ENCODE measurements at regions not wholly inside any gene's neighbourhood (a gene's known extent, or its start where the extent isn't known, plus 50 kb on each side); places are given as distances from the start of the nearest gene placed in this dataset.

DNA sequence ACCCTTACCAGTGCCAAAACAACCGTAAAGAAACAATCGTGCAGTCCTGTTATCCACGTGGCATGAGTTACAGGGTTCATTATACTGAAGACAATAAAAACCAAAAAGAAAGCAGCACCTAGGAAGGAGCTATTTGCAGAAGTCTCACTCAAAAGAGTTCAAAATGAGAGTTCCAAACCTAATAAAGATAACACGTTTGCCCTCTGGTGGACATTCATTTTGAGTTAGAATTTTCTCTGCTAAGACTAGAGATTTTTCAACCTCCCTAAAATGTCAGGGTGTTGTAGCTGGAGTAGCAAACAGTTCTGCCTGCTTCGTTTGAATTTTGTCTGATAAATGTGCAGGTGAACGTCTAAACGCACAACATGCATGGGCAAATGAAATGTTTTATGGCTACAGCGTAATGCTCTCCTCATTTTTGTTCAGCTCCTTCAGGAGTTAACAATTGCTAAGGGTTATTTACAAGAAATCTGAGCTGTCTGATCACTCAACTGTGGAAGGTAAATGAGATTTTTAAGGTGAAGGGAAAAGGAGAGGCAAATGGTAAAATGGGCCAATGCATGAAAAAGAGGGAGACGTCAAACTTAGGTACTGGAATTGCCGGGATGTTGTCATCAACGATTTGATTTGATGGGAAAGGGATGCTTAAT lies 1067.9 kb upstream of the EEF2KMT start:
- no peak for DNase-seq

DNA sequence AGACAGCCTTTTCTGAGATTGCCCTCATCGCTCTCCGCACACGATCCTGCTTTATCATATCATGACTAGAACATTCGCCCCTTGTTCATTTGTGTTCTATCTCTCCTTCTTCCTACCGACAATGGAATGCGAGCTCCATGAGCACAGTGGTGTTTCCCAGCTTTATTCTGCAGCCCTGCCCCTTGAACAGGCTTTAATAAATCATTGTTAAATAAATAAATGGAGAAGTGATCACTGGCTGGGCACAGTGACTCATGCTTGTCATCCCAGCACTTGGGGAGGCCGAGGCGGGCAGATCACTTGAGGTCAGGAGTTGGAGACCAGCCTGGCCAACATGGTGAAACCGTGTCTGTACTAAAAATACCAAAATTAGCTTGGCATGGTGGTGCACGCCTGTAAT lies 1063.3 kb upstream of the EEF2KMT start:
- DNase-seq: no peak

DNA sequence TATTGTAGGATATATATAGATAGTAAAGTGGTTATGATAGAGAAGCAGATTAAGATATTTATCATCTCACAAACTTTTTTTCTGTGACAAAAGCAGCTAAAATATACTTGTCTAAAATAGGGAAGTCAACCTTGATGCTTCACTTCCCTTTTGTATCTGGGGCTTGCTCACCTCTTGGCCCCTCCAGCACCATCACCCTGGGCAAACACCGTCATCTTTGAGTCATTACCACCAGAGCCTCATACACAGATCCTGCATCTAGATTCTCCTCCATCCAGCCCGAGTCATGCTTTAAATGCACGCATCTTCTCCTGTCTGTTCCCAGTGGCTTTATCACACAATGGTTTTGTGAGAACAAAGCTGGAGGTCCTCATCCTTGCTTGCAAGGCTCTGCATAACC lies 1062.7 kb upstream of the EEF2KMT start:
- no peak for DNase-seq

DNA sequence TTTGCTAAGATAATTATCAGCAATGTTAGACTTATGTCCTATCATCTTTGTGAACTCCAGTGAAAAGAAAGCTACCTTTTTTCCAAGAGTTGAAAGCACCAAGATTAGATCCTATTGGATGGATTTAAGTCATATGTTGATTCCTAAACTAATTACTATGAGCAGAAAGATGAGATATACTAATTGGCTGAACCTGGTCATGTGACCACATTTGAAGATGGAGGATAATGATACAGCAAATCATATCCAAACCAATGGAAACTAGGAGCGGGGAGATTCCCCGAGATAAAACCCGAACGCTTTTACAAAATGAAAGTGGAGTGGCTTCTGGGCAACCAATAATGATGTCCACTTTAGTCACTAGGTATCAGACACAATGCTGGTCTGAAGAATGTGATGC lies 1060.2 kb upstream of the EEF2KMT start:
- no peak for DNase-seq

DNA sequence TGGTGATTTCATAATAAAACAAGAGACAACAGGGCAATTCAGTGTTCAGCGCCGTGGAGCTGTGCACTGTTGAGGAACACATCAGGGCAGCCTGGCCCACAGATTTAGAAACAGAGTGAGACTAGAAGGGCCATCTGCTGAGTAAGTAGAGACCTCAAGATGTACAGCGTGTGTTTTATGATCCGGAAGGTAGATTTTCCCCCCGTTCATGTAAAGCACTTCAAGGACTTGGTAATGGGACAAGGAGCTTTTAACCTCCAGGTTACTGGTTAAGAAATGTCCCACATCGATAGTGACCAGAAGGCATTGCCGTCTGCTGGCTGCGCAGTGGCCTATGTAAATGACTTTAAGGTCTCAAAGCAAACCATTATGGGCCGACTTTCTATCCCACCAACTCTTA lies 1057.7 kb upstream of the EEF2KMT start:
- no peak for DNase-seq

DNA sequence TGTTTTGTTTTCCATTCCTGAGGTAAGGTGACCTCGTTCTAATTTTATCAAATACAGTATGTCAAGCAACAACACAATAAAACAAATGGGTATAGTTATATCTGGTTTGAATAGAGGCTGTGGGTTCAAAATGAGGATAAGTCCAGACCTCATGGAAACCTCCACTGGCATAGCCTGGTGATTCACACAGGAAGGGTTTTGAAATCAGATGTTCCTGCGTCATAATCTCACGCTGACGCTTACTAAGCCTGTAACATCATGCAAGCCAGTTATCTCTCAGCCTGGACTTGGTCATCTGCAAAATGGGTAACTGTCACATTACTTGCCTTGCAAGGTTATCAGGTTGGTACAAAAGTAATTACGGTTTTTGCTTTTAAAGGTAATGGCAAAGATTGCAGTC lies 1056.3 kb upstream of the EEF2KMT start:
- no peak for DNase-seq

DNA sequence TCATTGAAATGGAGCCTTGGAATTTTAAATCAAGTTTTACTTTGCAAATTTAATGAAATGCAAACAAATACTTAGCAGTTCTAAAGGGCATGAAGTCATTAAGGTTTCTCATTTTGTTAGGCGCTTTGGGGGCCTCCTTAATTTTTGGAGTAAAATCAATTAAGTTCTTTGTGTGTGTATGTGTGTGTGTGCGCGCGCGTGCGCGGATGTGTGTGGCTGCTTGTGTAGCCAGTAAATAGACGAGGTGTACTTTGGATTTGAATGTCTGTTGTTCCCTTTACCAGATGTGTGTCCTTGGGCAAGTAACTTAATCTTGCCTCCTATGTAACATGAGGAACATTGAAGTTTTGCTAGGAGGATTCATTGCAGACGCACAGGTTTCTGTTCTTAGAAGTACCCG lies 1051.4 kb upstream of the EEF2KMT start:
- no peak for DNase-seq

DNA sequence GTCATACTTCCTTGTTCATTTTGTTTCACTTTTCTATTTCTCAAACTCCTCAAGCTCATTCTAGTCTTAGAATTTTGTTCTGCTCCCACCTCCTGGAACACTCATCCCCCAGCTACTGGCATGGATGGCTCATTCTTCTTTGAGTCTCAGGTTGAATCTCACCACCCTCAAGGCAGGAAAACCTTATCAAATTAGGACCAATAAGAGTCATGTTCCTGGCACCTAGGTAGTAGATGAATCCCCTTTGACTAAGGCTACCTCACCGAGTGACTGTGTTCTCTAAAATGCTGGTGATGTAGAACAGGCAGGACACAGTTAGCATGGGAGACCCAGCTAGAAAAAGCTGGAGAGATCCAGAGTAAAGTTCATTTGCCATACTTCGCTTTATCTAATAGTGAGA lies 1050.8 kb upstream of the EEF2KMT start:
- DNase-seq: no peak

DNA sequence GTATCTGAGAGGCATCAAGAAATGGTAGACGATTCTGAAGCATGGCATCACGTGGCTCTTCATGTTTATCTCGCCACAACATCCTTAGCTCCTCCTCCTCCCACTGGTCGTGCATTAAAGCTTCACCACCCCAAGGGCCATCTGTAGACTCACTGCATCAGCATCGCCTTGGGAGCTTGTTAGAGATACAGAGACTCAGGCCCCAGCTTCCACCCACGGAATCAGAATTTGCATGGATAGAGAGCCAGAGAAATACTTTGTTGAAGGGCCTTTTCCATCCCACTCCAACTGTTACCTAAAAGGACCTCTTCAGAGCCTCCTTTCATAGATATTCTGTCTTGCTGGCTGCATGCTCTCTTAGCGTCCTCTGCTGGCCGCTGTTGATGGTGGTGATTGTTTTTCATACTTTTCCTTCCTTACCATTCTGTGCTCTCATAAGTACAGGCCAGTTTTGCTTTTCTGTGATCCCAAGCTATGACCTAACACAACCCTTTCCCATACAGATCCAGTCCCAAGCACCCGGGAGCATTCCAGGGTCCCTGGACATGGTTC lies 1049.4 kb upstream of the EEF2KMT start:
- DNase-seq: no peak

DNA sequence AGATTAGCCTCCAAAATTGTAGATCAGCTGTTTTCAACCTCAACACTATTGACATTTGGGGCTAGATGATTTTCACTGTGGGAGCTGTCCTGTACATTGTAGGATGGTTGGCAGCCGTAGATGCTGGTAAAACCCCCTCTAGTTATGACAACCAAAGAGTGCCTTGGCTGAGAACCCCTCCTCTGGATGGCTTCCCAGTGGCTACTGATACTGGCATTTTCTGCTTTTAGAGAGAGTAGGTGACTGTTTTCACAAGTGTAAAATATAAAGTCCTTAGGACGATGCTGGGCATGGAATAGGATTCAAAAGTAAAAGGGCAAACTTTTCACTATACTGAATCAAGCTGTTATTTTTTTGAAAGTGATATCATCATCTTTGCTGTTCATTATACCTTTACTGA lies 1048.8 kb upstream of the EEF2KMT start:
- no peak for DNase-seq

DNA sequence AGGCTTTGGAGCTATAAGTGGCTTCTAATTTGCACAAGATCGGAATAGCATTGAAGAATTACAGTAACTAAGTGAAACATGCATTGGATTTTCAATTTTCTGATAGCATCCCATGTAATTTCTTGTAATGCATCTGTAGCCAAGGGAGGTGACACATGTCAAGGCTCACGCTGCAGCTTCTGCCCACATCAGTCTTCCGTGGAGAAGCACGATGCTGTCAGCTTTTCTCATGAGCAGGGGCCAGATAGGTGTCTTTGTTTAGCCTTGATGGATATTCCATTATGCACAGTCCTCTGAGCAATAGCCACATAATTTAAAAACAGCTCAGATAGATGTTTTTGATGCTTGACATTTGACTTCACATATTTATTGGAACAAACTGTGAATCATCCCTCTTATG lies 1046.9 kb upstream of the EEF2KMT start:
- DNase-seq: no peak

DNA sequence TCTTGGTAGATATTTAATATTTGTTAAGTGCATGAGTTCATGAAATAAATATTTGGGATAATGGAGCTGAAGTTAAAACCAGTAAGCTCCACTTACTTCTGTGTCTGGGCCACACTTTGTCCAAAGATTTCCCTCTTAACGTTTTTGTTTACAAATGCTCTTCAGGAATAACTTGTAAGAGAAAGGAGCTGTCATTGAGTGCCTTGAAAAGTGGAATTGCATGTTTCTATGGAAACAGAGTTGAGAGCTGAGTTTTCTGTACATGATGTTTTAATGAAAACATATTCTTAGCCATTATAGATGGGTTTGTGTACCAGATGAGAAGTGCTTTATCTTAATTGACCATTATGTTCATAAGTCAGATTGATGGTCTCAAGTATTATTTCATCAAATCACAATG lies 1045.4 kb upstream of the EEF2KMT start:
- no peak for DNase-seq

DNA sequence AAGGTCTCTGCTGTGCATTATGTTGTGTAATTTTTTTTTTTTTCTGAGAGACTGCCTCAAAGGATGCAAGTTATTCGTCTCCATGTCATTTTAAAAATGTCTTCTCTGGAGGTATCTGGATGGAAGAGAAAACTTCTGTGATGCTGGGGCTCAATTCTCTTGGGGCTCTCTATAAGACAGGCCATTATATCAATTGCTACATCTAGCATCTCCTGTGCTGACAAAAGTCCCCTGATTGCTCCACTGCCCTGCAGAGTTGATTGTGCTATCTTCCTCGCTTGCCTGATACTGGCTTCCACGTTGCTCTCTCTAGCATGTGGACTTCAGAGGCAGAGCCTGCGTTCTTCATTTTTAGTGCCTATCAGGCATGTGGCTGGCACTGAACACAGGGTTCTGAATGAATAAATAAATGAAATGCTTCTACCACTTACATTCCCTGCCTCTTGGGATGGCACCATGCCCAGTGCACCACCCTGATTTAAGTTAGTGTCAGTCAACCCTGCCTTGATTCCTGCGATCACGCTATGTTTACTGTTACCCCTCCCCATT lies 1035.5 kb upstream of the EEF2KMT start:
- DNase-seq: no peak

DNA sequence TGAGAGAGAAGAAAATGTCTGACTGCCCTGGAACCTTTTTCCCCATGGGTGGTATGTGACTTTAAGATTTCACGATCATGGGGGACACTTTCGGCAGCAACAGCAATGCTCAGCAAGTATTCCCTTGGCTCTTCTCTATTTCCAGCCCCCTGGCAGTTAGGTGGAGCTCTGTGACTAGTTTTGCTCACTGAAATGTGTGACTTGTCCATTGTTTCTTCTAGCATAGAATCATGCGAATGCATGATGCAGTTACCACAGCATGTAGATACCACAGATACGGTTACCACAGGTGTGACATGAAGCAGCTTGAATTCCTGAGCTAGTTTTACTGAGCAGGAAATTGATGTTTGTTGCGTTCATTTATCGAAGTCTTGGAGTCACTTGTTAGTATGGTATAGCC lies 1034.5 kb upstream of the EEF2KMT start:
- no peak for DNase-seq

DNA sequence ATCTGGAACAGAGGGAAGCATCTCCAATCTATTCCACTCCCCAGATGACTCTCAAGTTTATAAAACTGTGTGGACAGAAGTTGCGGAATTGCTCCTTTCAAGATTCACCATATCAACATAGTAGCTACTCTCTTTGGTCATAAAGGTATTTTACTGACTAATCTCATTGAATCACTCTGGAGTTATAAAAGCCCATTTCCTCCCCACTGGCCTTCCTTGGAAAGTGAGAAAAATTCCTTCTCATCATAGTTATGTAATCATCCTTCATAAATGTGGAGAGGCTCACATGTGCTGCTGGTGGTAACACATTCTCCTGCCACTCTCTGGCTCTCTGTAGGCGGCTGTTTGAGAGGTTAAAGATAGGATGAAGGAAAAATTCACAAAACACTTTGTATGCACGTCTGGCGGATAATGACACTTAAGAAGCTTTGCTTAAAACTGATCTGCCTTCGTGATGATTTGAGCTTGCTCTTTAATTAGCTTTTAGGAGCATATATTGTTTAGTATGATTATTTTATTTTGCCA lies 1034.0 kb upstream of the EEF2KMT start:
- DNase-seq: no peak

DNA sequence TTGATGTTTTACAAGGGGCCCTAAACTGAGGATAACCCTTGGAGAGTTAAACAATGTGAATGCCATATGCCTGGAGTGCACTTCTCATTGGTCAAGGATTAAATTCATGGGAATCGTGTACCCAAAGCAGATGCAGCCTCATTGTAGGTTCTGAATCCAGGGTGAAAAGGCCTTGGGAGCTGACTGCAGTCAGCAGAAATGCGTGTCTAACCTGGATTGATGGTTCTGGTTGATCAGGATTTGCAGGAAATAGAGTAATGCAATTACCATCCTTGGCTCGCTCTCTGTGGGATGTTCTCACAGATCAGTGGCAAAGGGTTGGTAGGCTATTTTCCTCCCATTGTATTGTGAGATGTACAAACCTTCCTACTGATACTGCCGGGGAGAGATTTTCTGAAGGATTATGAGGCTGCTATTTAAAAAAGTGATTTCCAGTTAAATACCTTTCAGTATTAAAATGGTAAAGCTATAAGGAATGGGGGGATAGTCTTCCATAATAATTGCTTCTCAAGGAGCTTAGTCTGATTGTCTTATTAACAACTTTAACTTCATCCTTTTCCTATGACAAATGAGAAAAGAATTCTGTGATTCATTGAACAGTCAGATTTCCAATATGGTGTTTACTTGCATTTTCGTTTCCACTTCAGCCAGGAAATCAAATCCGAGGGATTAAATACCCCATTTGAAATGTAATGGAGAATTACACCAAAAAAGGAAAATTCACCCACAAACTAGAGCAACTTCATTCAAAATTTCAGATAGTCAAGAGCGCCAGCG lies 1028.1 kb upstream of the EEF2KMT start:
- DNase-seq: no peak

DNA sequence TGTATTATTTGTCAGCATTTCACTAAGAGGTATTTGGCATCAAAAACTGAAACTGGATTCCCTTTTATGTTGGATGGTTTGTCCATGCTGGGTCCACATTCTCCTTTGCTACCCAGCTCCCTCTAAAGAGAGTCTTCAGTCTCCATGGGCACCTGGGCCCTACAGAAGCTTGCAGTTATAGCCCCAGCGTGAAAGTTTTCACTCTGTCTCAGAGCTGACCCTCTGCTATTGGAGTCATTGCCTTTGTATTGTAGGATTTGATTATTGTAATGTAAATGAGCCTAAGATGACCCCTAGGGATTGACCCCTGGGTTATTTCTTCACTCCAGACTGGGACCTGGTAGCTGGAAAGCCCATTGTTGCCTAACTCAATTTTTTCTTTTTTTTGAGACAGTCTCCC lies 1026.5 kb upstream of the EEF2KMT start:
- DNase-seq: no peak

DNA sequence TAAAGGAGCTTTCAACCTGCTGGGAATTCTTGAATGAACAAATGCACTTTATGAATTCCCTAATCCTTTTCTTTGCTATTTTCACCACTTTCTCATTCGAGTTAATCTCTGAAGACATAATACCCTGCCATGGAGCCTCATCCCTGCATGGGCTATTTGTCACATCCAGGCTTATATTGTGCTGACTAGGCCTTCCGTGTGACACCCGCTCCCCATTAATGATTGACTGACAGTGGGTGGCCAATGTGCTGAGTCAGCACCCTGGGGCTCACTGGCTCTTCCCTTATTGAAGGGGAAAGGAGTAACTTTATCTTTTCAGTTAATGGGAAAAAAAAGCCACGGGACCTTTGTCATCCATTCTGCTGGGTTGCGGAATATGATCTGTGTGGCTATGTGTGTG lies 1024.8 kb upstream of the EEF2KMT start:
- no peak for DNase-seq

DNA sequence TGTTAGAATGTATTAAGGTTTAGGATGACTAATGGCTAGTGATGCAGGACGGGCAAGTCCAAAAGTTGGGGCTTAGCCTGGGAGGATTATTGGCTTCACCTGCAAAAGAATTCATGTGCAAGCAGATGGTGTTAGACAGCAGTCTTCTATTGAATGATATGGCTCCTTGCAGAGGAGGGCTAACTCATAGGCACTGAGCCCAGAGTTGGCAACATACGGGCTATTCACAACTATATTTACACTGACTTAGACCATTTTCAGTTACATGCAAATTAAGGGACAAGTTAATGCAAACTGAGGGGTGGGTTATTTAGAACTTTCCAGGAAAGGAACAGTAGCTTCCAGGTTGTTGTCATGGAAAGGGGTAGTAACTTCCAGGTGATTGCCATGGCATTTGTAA lies 1017.1 kb upstream of the EEF2KMT start:
- DNase-seq: no peak

DNA sequence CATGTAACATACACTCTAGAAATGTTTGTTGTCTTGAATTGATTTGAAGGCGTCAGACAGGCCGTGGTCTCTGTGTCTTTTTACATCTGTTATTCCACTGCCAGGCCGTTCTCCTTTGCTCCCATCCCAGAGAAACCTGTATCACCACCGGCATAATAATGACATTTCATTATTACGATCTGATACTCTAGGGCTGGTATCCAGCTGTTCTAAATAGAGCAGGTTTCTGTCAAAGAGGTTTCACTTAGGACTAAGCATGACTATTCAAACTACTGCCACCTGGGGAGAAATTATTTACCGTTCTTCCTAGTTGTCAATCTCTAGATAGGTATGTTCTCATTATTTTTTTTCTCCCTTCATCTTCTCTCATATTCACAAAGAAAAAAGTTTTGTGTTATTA lies 1016.2 kb upstream of the EEF2KMT start:
- DNase-seq: no peak

DNA sequence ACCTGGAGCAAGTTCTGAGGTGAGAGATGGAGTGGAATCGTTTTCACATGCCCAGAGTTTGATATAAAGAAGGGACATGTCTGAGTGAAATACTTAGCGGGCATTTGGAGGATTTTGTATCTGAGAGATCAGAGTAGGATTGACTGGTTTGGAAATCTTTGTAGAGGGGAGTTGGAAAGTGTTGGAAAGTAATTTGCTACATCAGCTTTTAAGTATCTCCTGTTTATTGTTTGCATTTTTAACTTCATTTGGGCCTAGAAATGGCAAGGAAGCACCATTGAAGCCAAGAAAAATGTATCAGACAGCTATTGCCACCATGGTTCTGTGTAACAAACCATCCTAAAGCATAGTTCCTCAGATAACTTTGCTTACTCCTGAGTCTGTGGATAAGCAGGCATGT lies 1015.1 kb upstream of the EEF2KMT start:
- DNase-seq: no peak

DNA sequence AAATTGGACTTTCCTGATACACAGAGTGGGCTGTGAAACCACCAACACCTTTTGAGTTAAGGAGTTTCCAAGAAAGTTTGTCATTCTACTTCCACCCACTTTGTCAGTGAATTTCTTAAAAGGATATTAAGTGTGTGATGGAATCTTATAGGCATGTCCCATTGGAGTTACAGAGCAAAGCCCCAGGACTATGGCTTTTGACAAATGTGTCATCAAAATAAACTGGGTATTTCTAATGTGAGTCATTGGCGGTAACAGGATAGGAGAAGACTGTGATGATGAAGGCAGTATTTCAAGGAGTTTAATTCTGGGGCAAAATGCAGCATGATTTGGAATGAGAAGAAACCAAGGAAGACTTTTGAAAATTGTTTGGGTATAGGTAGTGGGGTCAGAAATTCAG lies 1013.8 kb upstream of the EEF2KMT start:
- no peak for DNase-seq

DNA sequence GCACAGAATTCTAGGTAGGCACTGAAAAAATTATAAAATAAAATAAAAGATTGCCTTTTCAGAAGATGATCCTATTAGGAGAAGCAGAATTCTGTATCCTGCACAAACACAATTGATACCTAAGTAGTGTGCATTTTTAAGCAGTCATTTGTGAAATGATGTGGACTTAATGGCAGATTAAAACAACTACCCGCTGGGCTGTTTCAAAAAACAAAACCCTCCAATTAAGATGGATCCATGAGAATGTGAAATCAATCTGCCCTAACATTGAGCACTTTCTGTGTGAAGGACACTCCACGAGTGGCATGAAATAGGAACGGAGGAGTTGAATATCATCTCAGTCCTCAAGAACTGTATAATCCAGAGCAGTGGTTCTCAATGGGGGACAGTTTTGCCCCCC lies 1012.8 kb upstream of the EEF2KMT start:
- DNase-seq: no peak

DNA sequence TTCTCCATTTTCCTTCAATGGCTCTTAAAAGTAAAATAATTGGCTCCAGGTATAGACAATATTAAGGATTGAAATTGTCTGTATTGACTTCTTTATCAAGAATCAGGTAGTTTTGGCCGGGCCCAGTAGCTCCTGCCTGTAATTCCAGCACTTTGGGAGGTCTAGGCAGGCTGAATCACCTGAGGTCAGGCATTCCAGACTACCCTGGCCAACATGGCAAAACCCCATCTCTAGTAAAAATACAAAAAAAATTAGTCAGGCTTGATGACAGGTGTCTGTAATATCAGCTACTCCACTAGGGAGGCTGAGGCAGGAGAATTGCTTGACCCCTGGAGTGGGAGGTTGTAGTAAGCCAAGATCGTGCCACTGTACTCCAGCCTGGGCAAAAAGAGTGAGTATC lies 1008.5 kb upstream of the EEF2KMT start:
- no peak for DNase-seq
